Skeletal muscle satellite cell (primary cell): ENCODE measurements at regions not wholly inside any gene's neighbourhood (a gene's known extent, or its start where the extent isn't known, plus 50 kb on each side); places are given as distances from the start of the nearest gene placed in this dataset.
"Not testable (repeated sequence)": the region's sequence is repeated elsewhere in the genome, so short reads cannot be mapped to it uniquely, and the experiment has no call there.

Experiments
- H3K27me3 ChIP-seq: 2 replicates; pipeline ENCODE4 v1.7.0; 2013; ENCODE audit warnings: low read length; ENCODE audit not compliant: control insufficient read depth, insufficient read depth
- H3K36me3 ChIP-seq: 2 replicates; pipeline ENCODE4 v1.7.0; 2013; ENCODE audit warnings: mild to moderate bottlenecking, control low read depth, low read length; ENCODE audit not compliant: insufficient read depth
- H3K4me1 ChIP-seq: 2 replicates; pipeline ENCODE4 v1.7.0; 2013; ENCODE audit warnings: low read length; ENCODE audit not compliant: control insufficient read depth, insufficient read depth
- H3K4me2 ChIP-seq: 2 replicates; pipeline ENCODE4 v1.7.0; 2013; ENCODE audit warnings: mild to moderate bottlenecking, low read length
- H3K4me3 ChIP-seq: 2 replicates; pipeline ENCODE4 v1.7.0; 2013; ENCODE audit warnings: low read length
- H3K9ac ChIP-seq: 2 replicates; pipeline ENCODE4 v1.7.0; 2013; ENCODE audit warnings: mild to moderate bottlenecking, low read depth, low read length, moderate library complexity
- H3K9me3 ChIP-seq: replicated peaks from 2 replicates; pipeline ENCODE4 v1.7.0; 2013; ENCODE audit warnings: mild to moderate bottlenecking, control low read depth, low read length

GRCh38 chrX:113800955-113801354 is 782.9 kb upstream of the HTR2C start:
- H3K27me3 ChIP-seq = peaks cover 18% of the 10 kb centered on the region
- H3K9me3 ChIP-seq = no peaks in the 10 kb centered on the region
- H3K4me2 ChIP-seq = no peak overlapping the region
- H3K9ac ChIP-seq = no peak overlapping the region
- no peaks in the 10 kb centered on the region for H3K36me3 ChIP-seq
- no peaks in the 10 kb centered on the region for H3K4me1 ChIP-seq
- no peak overlapping the region for H3K4me3 ChIP-seq

- H3K27me3 ChIP-seq = peaks cover 6% of the 10 kb centered on the region
- no peaks in the 10 kb centered on the region for H3K9me3 ChIP-seq
- no peak overlapping the region for H3K4me2 ChIP-seq
- H3K4me3 ChIP-seq = no peak overlapping the region
- no peaks in the 10 kb centered on the region for H3K4me1 ChIP-seq
- H3K9ac ChIP-seq = no peak overlapping the region
- no peaks in the 10 kb centered on the region for H3K36me3 ChIP-seq
Measured at GRCh38 chrX:113793563-113793962, 790.3 kb upstream of the HTR2C start.

GRCh38 chrX:113790987-113791386 is 792.9 kb upstream of the HTR2C start:
- no peaks in the 10 kb centered on the region for H3K36me3 ChIP-seq
- H3K4me3 ChIP-seq = no peak overlapping the region
- no peak overlapping the region for H3K4me2 ChIP-seq
- no peaks in the 10 kb centered on the region for H3K9me3 ChIP-seq
- H3K4me1 ChIP-seq = no peaks in the 10 kb centered on the region
- no peak overlapping the region for H3K9ac ChIP-seq
- H3K27me3 ChIP-seq = peaks cover 15% of the 10 kb centered on the region

- H3K4me1 ChIP-seq, H3K36me3 ChIP-seq, H3K4me2 ChIP-seq, H3K9ac ChIP-seq, H3K4me3 ChIP-seq, H3K9me3 ChIP-seq: not testable (repeated sequence)
- H3K27me3 ChIP-seq = peaks cover 17% of the 10 kb centered on the region
Measured at GRCh38 chrX:113784754-113785153, 799.1 kb upstream of the HTR2C start.

- Histone ChIP-seq H3K27me3 (peaks cover 31% of the 10 kb centered on the region), H3K4me1 (no peaks in the 10 kb centered on the region), H3K9ac (no peak overlapping the region), H3K4me3 (no peak overlapping the region), H3K36me3 (no peaks in the 10 kb centered on the region), H3K4me2 (no peak overlapping the region), H3K9me3 (no peaks in the 10 kb centered on the region)
Measured at GRCh38 chrX:113770806-113771205, 813.1 kb upstream of the HTR2C start.

- no peak overlapping the region for H3K9ac ChIP-seq
- H3K4me3 ChIP-seq = no peak overlapping the region
- no peaks in the 10 kb centered on the region for H3K4me1 ChIP-seq
- no peak overlapping the region for H3K4me2 ChIP-seq
- no peaks in the 10 kb centered on the region for H3K9me3 ChIP-seq
- H3K36me3 ChIP-seq = no peaks in the 10 kb centered on the region
- H3K27me3 ChIP-seq = peaks cover 31% of the 10 kb centered on the region
Measured at GRCh38 chrX:113770071-113770470, 813.8 kb upstream of the HTR2C start.

GRCh38 chrX:113759422-113759821 is 824.5 kb upstream of the HTR2C start:
- Histone ChIP-seq H3K9me3 (no peaks in the 10 kb centered on the region), H3K4me1 (no peaks in the 10 kb centered on the region), H3K9ac (no peak overlapping the region), H3K4me2 (no peak overlapping the region), H3K27me3 (no peaks in the 10 kb centered on the region), H3K36me3 (no peaks in the 10 kb centered on the region), H3K4me3 (no peak overlapping the region)

- Histone ChIP-seq H3K4me1 (no peaks in the 10 kb centered on the region), H3K9ac (no peak overlapping the region), H3K27me3 (peaks cover 17% of the 10 kb centered on the region), H3K36me3 (no peaks in the 10 kb centered on the region), H3K4me2 (no peak overlapping the region), H3K9me3 (no peaks in the 10 kb centered on the region), H3K4me3 (no peak overlapping the region)
Measured at GRCh38 chrX:113747274-113747973, 836.5 kb upstream of the HTR2C start.

GRCh38 chrX:113743069-113743468 is 840.8 kb upstream of the HTR2C start:
- Histone ChIP-seq H3K4me3 (no peak overlapping the region), H3K4me2 (no peak overlapping the region), H3K4me1 (no peaks in the 10 kb centered on the region), H3K9ac (no peak overlapping the region), H3K27me3 (peaks cover 19% of the 10 kb centered on the region), H3K36me3 (no peaks in the 10 kb centered on the region), H3K9me3 (no peaks in the 10 kb centered on the region)

- no peak overlapping the region for H3K4me2 ChIP-seq
- H3K4me3 ChIP-seq = no peak overlapping the region
- no peaks in the 10 kb centered on the region for H3K36me3 ChIP-seq
- no peaks in the 10 kb centered on the region for H3K4me1 ChIP-seq
- H3K9me3 ChIP-seq = no peaks in the 10 kb centered on the region
- H3K9ac ChIP-seq = no peak overlapping the region
- peaks cover 15% of the 10 kb centered on the region for H3K27me3 ChIP-seq
Measured at GRCh38 chrX:113741744-113742143, 842.1 kb upstream of the HTR2C start.

- no peaks in the 10 kb centered on the region for H3K36me3 ChIP-seq
- H3K4me2 ChIP-seq = no peak overlapping the region
- H3K9me3 ChIP-seq = no peaks in the 10 kb centered on the region
- no peak overlapping the region for H3K9ac ChIP-seq
- no peaks in the 10 kb centered on the region for H3K4me1 ChIP-seq
- H3K27me3 ChIP-seq = no peaks in the 10 kb centered on the region
- H3K4me3 ChIP-seq = no peak overlapping the region
Measured at GRCh38 chrX:113728937-113729336, 854.9 kb upstream of the HTR2C start.

GRCh38 chrX:113726898-113727297 is 857.0 kb upstream of the HTR2C start:
- no peak overlapping the region for H3K4me3 ChIP-seq
- H3K4me1 ChIP-seq = no peaks in the 10 kb centered on the region
- H3K36me3 ChIP-seq = no peaks in the 10 kb centered on the region
- no peaks in the 10 kb centered on the region for H3K9me3 ChIP-seq
- H3K9ac ChIP-seq = no peak overlapping the region
- no peak overlapping the region for H3K4me2 ChIP-seq
- H3K27me3 ChIP-seq = no peaks in the 10 kb centered on the region
